Putamen (tissue), 1 donor: ENCODE measurements at regions not wholly inside any gene's neighbourhood (a gene's known extent, or its start where the extent isn't known, plus 50 kb on each side); places are given as distances from the start of the nearest gene placed in this dataset.
A peak's percentile ranks its signal among the peaks of the same experiment; 100 is the strongest.

Experiments
- DNase-seq: peaks from one replicate; pipeline ENCODE4 v3.0.0-alpha.2; 2016; ENCODE audit warnings: low spot score

- no peak for DNase-seq
These were observed 160.9 kb upstream of the SMIM21 start for GRCh38 chr18:75588412-75588811.

- no peak for DNase-seq
These were observed 159.6 kb upstream of the SMIM21 start for GRCh38 chr18:75587131-75587530.

GRCh38 chr18:75586130-75586889 lies 158.8 kb upstream of the SMIM21 start:
- no peak for DNase-seq

GRCh38 chr18:75582940-75583339 lies 155.4 kb upstream of the SMIM21 start:
- no peak for DNase-seq

GRCh38 chr18:75582406-75582821 lies 154.9 kb upstream of the SMIM21 start:
- no peak for DNase-seq

- no peak for DNase-seq
These were observed 154.0 kb upstream of the SMIM21 start for GRCh38 chr18:75581336-75582131.

- DNase-seq, result no peak
These were observed 146.7 kb upstream of the SMIM21 start for GRCh38 chr18:75574187-75574586.

GRCh38 chr18:75563150-75563549 lies 135.6 kb upstream of the SMIM21 start:
- no peak for DNase-seq

GRCh38 chr18:75562216-75562615 lies 134.7 kb upstream of the SMIM21 start:
- DNase-seq, result no peak

- no peak for DNase-seq
These were observed 131.3 kb upstream of the SMIM21 start for GRCh38 chr18:75558790-75559189.

- DNase-seq, result no peak
These were observed 129.3 kb upstream of the SMIM21 start for GRCh38 chr18:75556841-75557240.

GRCh38 chr18:75554644-75555185 lies 127.2 kb upstream of the SMIM21 start:
- no peak for DNase-seq

- DNase-seq, result no peak
These were observed 126.7 kb upstream of the SMIM21 start for GRCh38 chr18:75554176-75554575.

- no peak for DNase-seq
These were observed 125.5 kb upstream of the SMIM21 start for GRCh38 chr18:75553021-75553420.

- no peak for DNase-seq
These were observed 123.6 kb upstream of the SMIM21 start for GRCh38 chr18:75551071-75551470.

- no peak for DNase-seq
These were observed 120.9 kb upstream of the SMIM21 start for GRCh38 chr18:75548353-75548905.

- DNase-seq, result no peak
These were observed 119.5 kb upstream of the SMIM21 start for GRCh38 chr18:75546964-75547363.

- DNase-seq, result no peak
These were observed 117.7 kb upstream of the SMIM21 start for GRCh38 chr18:75545189-75545588.

- DNase-seq, result no peak
These were observed 117.0 kb upstream of the SMIM21 start for GRCh38 chr18:75544496-75544895.

GRCh38 chr18:75544051-75544481 lies 116.6 kb upstream of the SMIM21 start:
- no peak for DNase-seq

- no peak for DNase-seq
These were observed 111.2 kb upstream of the SMIM21 start for GRCh38 chr18:75538727-75539126.

GRCh38 chr18:75533950-75534349 lies 106.4 kb upstream of the SMIM21 start:
- DNase-seq, result peak; percentile 8

- no peak for DNase-seq
These were observed 105.7 kb upstream of the SMIM21 start for GRCh38 chr18:75533209-75533608.
